Skeletal muscle satellite cell (primary cell): ENCODE measurements at regions not wholly inside any gene's neighbourhood (a gene's known extent, or its start where the extent isn't known, plus 50 kb on each side); places are given as distances from the start of the nearest gene placed in this dataset.
A peak's percentile ranks its signal among the peaks of the same experiment; 100 is the strongest.

Source experiments
- H3K27me3 ChIP-seq: 2 replicates; pipeline ENCODE4 v1.7.0; 2013; ENCODE audit warnings: low read length; ENCODE audit not compliant: control insufficient read depth, insufficient read depth
- H3K36me3 ChIP-seq: 2 replicates; pipeline ENCODE4 v1.7.0; 2013; ENCODE audit warnings: mild to moderate bottlenecking, control low read depth, low read length; ENCODE audit not compliant: insufficient read depth
- H3K4me1 ChIP-seq: 2 replicates; pipeline ENCODE4 v1.7.0; 2013; ENCODE audit warnings: low read length; ENCODE audit not compliant: control insufficient read depth, insufficient read depth
- H3K4me2 ChIP-seq: 2 replicates; pipeline ENCODE4 v1.7.0; 2013; ENCODE audit warnings: mild to moderate bottlenecking, low read length
- H3K4me3 ChIP-seq: 2 replicates; pipeline ENCODE4 v1.7.0; 2013; ENCODE audit warnings: low read length
- H3K9ac ChIP-seq: 2 replicates; pipeline ENCODE4 v1.7.0; 2013; ENCODE audit warnings: mild to moderate bottlenecking, low read depth, low read length, moderate library complexity
- H3K9me3 ChIP-seq: replicated peaks from 2 replicates; pipeline ENCODE4 v1.7.0; 2013; ENCODE audit warnings: mild to moderate bottlenecking, control low read depth, low read length

GRCh38 chr1:243943671-243944428 lies 93.8 kb upstream of the AKT3 start:
- Histone ChIP-seq H3K9me3 (no peaks in the 10 kb centered on the region), H3K9ac (no peak overlapping the region), H3K27me3 (no peaks in the 10 kb centered on the region), H3K4me1 (peaks cover 6% of the 10 kb centered on the region), H3K4me2 (no peak overlapping the region), H3K4me3 (no peak overlapping the region), H3K36me3 (no peaks in the 10 kb centered on the region)

- Histone ChIP-seq H3K4me3 (no peak overlapping the region), H3K4me2 (no peak overlapping the region), H3K9ac (no peak overlapping the region), H3K9me3 (no peaks in the 10 kb centered on the region), H3K27me3 (no peaks in the 10 kb centered on the region), H3K36me3 (no peaks in the 10 kb centered on the region), H3K4me1 (peaks cover 7% of the 10 kb centered on the region)
Observed at GRCh38 chr1:243942196-243943150, 92.4 kb upstream of the AKT3 start.

DNA sequence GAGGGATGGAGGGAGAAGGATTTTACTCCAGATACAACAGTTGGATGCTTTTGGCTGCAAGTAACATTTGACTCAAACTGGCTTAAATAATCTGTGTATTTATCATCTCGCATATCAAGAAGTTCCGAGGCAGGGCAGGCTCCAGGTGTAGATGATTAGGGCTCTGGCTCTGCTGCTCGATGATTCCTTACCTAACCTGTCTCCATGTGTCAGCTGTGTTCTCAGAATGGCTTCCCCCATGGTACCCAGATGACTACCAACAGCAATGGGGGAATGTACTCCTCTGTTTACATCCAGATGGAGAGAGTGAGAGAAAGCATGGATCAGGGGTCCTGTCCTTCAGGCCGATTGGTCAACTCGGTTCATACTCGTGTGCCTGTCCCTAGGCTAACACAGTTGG lies 90.4 kb upstream of the AKT3 start:
- Histone ChIP-seq H3K27me3 (no peaks in the 10 kb centered on the region), H3K4me3 (no peak overlapping the region), H3K36me3 (no peaks in the 10 kb centered on the region), H3K9me3 (no peaks in the 10 kb centered on the region), H3K4me2 (no peak overlapping the region), H3K9ac (no peak overlapping the region), H3K4me1 (peaks cover 7% of the 10 kb centered on the region)

- no peaks in the 10 kb centered on the region for H3K27me3 ChIP-seq
- H3K36me3 ChIP-seq, result no peaks in the 10 kb centered on the region
- no peaks in the 10 kb centered on the region for H3K9me3 ChIP-seq
- peaks cover 7% of the 10 kb centered on the region for H3K4me1 ChIP-seq
- H3K9ac ChIP-seq, result no peak overlapping the region
- H3K4me3 ChIP-seq, result no peak overlapping the region
- no peak overlapping the region for H3K4me2 ChIP-seq
Observed at GRCh38 chr1:243939167-243939848, 89.3 kb upstream of the AKT3 start.

GRCh38 chr1:243938208-243938607 lies 88.2 kb upstream of the AKT3 start:
- Histone ChIP-seq H3K27me3 (no peaks in the 10 kb centered on the region), H3K4me1 (peaks cover 7% of the 10 kb centered on the region), H3K4me3 (no peak overlapping the region), H3K4me2 (no peak overlapping the region), H3K9me3 (no peaks in the 10 kb centered on the region), H3K9ac (no peak overlapping the region), H3K36me3 (no peaks in the 10 kb centered on the region)

GRCh38 chr1:243933495-243933894 lies 83.5 kb upstream of the AKT3 start:
- no peaks in the 10 kb centered on the region for H3K4me1 ChIP-seq
- H3K9me3 ChIP-seq, result no peaks in the 10 kb centered on the region
- no peak overlapping the region for H3K9ac ChIP-seq
- no peak overlapping the region for H3K4me2 ChIP-seq
- H3K27me3 ChIP-seq, result no peaks in the 10 kb centered on the region
- H3K36me3 ChIP-seq, result no peaks in the 10 kb centered on the region
- no peak overlapping the region for H3K4me3 ChIP-seq

GRCh38 chr1:243931957-243932356 lies 81.9 kb upstream of the AKT3 start:
- H3K9me3 ChIP-seq, result no peaks in the 10 kb centered on the region
- no peak overlapping the region for H3K4me3 ChIP-seq
- no peak overlapping the region for H3K9ac ChIP-seq
- no peaks in the 10 kb centered on the region for H3K36me3 ChIP-seq
- H3K27me3 ChIP-seq, result no peaks in the 10 kb centered on the region
- no peak overlapping the region for H3K4me2 ChIP-seq
- peaks cover 10% of the 10 kb centered on the region for H3K4me1 ChIP-seq

DNA sequence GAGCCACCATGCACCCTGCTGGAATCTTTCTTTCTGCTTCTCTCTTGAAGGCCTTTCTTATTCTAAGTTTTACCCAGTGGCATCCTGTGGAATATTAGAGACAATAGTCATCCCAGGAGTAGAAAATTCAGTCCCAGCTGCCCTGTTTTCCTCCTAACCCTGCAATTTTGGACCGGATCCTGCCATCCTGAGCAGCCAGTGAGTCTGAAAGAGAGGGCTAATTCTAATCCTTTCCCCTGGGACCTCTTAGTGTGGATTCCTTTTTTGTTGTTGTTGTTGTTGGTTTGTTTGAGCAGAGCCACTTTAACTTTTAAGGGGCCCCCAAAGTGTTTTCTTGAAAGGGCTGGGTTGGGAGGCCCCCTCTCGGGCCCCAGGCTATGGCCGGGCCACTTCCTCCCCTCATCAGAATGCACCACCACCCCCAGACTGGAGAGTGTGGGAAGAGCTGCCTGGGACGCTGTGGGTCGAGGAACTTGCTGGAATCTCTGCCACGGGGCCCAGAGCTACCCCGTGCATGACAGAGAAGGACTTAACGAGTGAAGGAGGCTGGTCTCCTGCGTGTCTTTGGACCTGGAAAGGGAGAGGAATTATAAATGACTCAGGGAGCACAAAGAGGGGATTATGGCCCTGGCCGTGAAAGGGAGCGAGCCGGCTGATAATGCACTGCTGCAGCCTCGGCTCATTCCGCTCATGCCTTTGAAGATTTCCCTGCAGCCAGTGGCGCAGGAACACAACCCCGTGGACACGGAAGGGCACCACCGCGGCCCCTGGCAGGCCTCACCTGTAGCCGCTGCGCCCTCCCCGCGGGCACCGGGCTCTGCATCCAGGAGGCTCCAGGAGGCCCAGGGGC lies 81.0 kb upstream of the AKT3 start:
- Histone ChIP-seq H3K9ac (no peak overlapping the region), H3K4me1 (peaks cover 14% of the 10 kb centered on the region), H3K36me3 (no peaks in the 10 kb centered on the region), H3K9me3 (no peaks in the 10 kb centered on the region), H3K27me3 (no peaks in the 10 kb centered on the region), H3K4me2 (no peak overlapping the region), H3K4me3 (no peak overlapping the region)

GRCh38 chr1:243927381-243927780 lies 77.3 kb upstream of the AKT3 start:
- H3K4me3 ChIP-seq, result no peak overlapping the region
- peaks cover 40% of the 10 kb centered on the region for H3K4me1 ChIP-seq
- no peaks in the 10 kb centered on the region for H3K9me3 ChIP-seq
- no peaks in the 10 kb centered on the region for H3K36me3 ChIP-seq
- H3K9ac ChIP-seq, result peak overlapping the region; percentile 30
- peak overlapping the region; percentile 37 for H3K4me2 ChIP-seq
- no peaks in the 10 kb centered on the region for H3K27me3 ChIP-seq

GRCh38 chr1:243926803-243927245 lies 76.8 kb upstream of the AKT3 start:
- H3K9ac ChIP-seq, result peak overlapping the region; percentile 53

More at GRCh38 chr1:243926803-243927245, 76.8 kb upstream of the AKT3 start:
- Histone ChIP-seq H3K4me2 (peak overlapping the region; percentile 37), H3K4me1 (peaks cover 40% of the 10 kb centered on the region), H3K9me3 (no peaks in the 10 kb centered on the region), H3K4me3 (no peak overlapping the region), H3K27me3 (no peaks in the 10 kb centered on the region), H3K36me3 (no peaks in the 10 kb centered on the region)
